ENCODE measurements at regions not wholly inside any gene's neighbourhood (a gene's known extent, or its start where the extent isn't known, plus 50 kb on each side); places are given as distances from the start of the nearest gene placed in this dataset.

GRCh38 chr4:184921456-184921855 is 95.7 kb upstream of the ACSL1 start:
- no peak for DNase-seq (ENCODE audit: low spot score)
- Mint-ChIP-seq H3K9me3 (no peaks in the 10 kb centered on the region), H3K4me1 (ENCODE audit: low read depth) (peaks cover 5% of the 10 kb centered on the region), H3K36me3 (ENCODE audit: low read depth) (no peaks in the 10 kb centered on the region), H3K27ac (no peak overlapping the region), H3K4me3 (no peak overlapping the region), H3K27me3 (ENCODE audit: insufficient read depth) (peaks cover 5% of the 10 kb centered on the region)
- intact Hi-C loops (cut with micrococcal nuclease), result no loop called here

GRCh38 chr4:184922301-184922700 is 96.0 kb upstream of the HELT start:
- intact Hi-C loops (cut with micrococcal nuclease), result no loop called here
- H3K4me3 Mint-ChIP-seq, result no peak overlapping the region
- H3K9me3 Mint-ChIP-seq, result peaks cover 4% of the 10 kb centered on the region
- peaks cover 5% of the 10 kb centered on the region for H3K27me3 Mint-ChIP-seq (ENCODE audit: insufficient read depth)
- no peaks in the 10 kb centered on the region for H3K36me3 Mint-ChIP-seq (ENCODE audit: low read depth)
- peaks cover 5% of the 10 kb centered on the region for H3K4me1 Mint-ChIP-seq (ENCODE audit: low read depth)
- H3K27ac Mint-ChIP-seq, result no peak overlapping the region
- no peak for DNase-seq (ENCODE audit: low spot score)

DNA sequence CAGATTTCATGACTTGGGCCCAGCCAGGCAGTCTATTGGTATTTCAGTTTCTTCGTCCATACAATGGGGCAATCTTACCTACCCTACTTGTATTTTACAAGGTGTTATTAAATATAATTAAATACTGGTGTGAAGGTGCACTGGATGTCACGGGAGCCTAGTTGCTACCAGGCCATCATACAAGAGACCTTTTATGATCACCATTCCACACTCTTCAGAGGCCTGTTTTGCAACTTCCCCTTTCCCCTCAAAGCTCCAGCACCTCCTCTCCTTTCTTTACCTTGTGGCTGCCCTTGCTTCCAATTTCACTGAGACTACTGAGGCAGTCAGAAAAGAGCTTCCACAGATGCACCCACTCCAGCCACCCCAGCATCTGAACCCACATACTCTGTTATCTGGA is 93.8 kb upstream of the HELT start:
- H3K36me3 Mint-ChIP-seq (ENCODE audit: low read depth), result no peaks in the 10 kb centered on the region
- no peak overlapping the region for H3K4me3 Mint-ChIP-seq
- no peak overlapping the region for H3K27ac Mint-ChIP-seq
- H3K27me3 Mint-ChIP-seq (ENCODE audit: insufficient read depth), result peaks cover 5% of the 10 kb centered on the region
- DNase-seq (ENCODE audit: low spot score), result no peak
- intact Hi-C loops (cut with micrococcal nuclease), result no loop called here
- H3K9me3 Mint-ChIP-seq, result peaks cover 16% of the 10 kb centered on the region
- H3K4me1 Mint-ChIP-seq (ENCODE audit: low read depth), result peaks cover 5% of the 10 kb centered on the region

GRCh38 chr4:184929476-184929875 is 88.8 kb upstream of the HELT start:
- intact Hi-C loops (cut with micrococcal nuclease), result no loop called here
- peaks cover 9% of the 10 kb centered on the region for H3K27me3 Mint-ChIP-seq (ENCODE audit: insufficient read depth)
- peaks cover under 1% of the 10 kb centered on the region for H3K36me3 Mint-ChIP-seq (ENCODE audit: low read depth)
- peaks cover 20% of the 10 kb centered on the region for H3K4me1 Mint-ChIP-seq (ENCODE audit: low read depth)
- peaks cover 16% of the 10 kb centered on the region for H3K9me3 Mint-ChIP-seq
- no peak overlapping the region for H3K27ac Mint-ChIP-seq
- no peak for DNase-seq (ENCODE audit: low spot score)
- H3K4me3 Mint-ChIP-seq, result no peak overlapping the region

DNA sequence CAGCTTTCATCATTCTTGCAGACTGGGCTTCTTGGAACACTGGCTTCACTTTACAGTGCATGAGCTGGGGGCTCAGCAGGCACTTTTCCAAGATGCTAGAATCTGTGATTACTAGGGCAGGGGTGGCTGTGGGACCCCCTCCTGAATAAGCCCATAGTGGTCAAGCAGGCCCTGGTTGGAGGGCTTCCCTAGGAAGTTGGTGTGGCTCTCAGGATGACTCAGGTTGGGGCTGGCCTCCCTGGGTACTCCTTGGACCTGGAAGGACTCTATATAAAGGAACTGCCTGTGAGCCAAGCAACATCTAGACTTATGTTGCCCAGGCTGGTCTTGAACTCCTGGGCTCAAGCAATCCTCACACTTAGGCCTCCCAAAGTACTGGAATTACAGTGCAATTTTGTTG is 88.3 kb upstream of the HELT start:
- peaks cover 2% of the 10 kb centered on the region for H3K36me3 Mint-ChIP-seq (ENCODE audit: low read depth)

GRCh38 chr4:184932343-184932742 is 85.9 kb upstream of the HELT start:
- H3K4me1 Mint-ChIP-seq (ENCODE audit: low read depth), result peaks cover 21% of the 10 kb centered on the region
- H3K36me3 Mint-ChIP-seq (ENCODE audit: low read depth), result peaks cover 2% of the 10 kb centered on the region
- H3K27me3 Mint-ChIP-seq (ENCODE audit: insufficient read depth), result peaks cover 22% of the 10 kb centered on the region

More for the DNA sequence above, 88.3 kb upstream of the HELT start:
- Mint-ChIP-seq H3K4me1 (ENCODE audit: low read depth) (peaks cover 21% of the 10 kb centered on the region), H3K27me3 (ENCODE audit: insufficient read depth) (peaks cover 10% of the 10 kb centered on the region), H3K9me3 (peaks cover 16% of the 10 kb centered on the region), H3K27ac (no peak overlapping the region), H3K4me3 (no peak overlapping the region)
- intact Hi-C loops (cut with micrococcal nuclease), result loop anchor here (5.0 kb wide), 1 partner anchor 68 kb away; no protein-coding TSS in a partner anchor
- DNase-seq (ENCODE audit: low spot score), result no peak

GRCh38 chr4:184933311-184933710 is 85.0 kb upstream of the HELT start:
- H3K4me3 Mint-ChIP-seq, result no peak overlapping the region
- H3K4me1 Mint-ChIP-seq (ENCODE audit: low read depth), result peaks cover 21% of the 10 kb centered on the region
- H3K36me3 Mint-ChIP-seq (ENCODE audit: low read depth), result peaks cover 2% of the 10 kb centered on the region
- H3K27me3 Mint-ChIP-seq (ENCODE audit: insufficient read depth), result peaks cover 26% of the 10 kb centered on the region
- peaks cover 6% of the 10 kb centered on the region for H3K9me3 Mint-ChIP-seq
- intact Hi-C loops (cut with micrococcal nuclease), result loop anchor here (5.0 kb wide), 1 partner anchor 71 kb away; no protein-coding TSS in a partner anchor
- DNase-seq (ENCODE audit: low spot score), result no peak
- H3K27ac Mint-ChIP-seq, result no peak overlapping the region

More at GRCh38 chr4:184932343-184932742, 85.9 kb upstream of the HELT start:
- DNase-seq (ENCODE audit: low spot score), result peak; percentile 22
- Mint-ChIP-seq H3K9me3 (peaks cover 11% of the 10 kb centered on the region), H3K27ac (no peak overlapping the region), H3K4me3 (no peak overlapping the region)
- intact Hi-C loops (cut with micrococcal nuclease), result loop anchor here (5.0 kb wide), 1 partner anchor 70 kb away; no protein-coding TSS in a partner anchor

DNA sequence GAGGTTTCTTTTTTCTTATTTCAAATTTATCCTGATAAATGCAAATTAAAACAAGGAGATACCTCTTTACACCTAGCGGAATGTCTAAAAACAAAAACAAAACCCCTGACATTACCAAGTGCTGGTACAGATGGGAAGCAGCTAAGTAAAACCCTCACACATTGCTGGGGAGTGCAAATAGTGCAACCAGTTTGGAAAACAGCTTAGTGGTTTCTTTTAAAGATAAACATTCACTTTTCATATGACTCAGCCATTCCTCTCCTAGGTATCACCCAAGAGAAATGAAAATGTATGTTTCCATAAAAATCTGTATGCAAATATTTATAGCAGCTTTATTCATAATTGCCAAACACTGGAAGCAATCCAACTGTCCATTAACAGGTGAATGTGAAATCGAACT is 84.1 kb upstream of the HELT start:
- no peak for DNase-seq (ENCODE audit: low spot score)
- no peak overlapping the region for H3K27ac Mint-ChIP-seq
- no peaks in the 10 kb centered on the region for H3K9me3 Mint-ChIP-seq
- peaks cover 2% of the 10 kb centered on the region for H3K36me3 Mint-ChIP-seq (ENCODE audit: low read depth)
- peaks cover 29% of the 10 kb centered on the region for H3K27me3 Mint-ChIP-seq (ENCODE audit: insufficient read depth)
- H3K4me1 Mint-ChIP-seq (ENCODE audit: low read depth), result peaks cover 21% of the 10 kb centered on the region
- H3K4me3 Mint-ChIP-seq, result no peak overlapping the region
- intact Hi-C loops (cut with micrococcal nuclease), result loop anchor here (5.0 kb wide), 1 partner anchor 72 kb away; no protein-coding TSS in a partner anchor

GRCh38 chr4:184934961-184935360 is 83.3 kb upstream of the HELT start:
- Mint-ChIP-seq H3K9me3 (no peaks in the 10 kb centered on the region), H3K36me3 (ENCODE audit: low read depth) (peaks cover 2% of the 10 kb centered on the region), H3K27ac (no peak overlapping the region), H3K27me3 (ENCODE audit: insufficient read depth) (peaks cover 30% of the 10 kb centered on the region), H3K4me1 (ENCODE audit: low read depth) (peaks cover 21% of the 10 kb centered on the region), H3K4me3 (no peak overlapping the region)
- intact Hi-C loops (cut with micrococcal nuclease), result loop anchor here (5.0 kb wide), 1 partner anchor 73 kb away; no protein-coding TSS in a partner anchor
- no peak for DNase-seq (ENCODE audit: low spot score)

- H3K4me3 Mint-ChIP-seq, result no peak overlapping the region
- H3K9me3 Mint-ChIP-seq, result no peaks in the 10 kb centered on the region
- DNase-seq (ENCODE audit: low spot score), result no peak
- H3K27me3 Mint-ChIP-seq (ENCODE audit: insufficient read depth), result peaks cover 32% of the 10 kb centered on the region
- intact Hi-C loops (cut with micrococcal nuclease), result no loop called here
- no peak overlapping the region for H3K27ac Mint-ChIP-seq
- peaks cover 2% of the 10 kb centered on the region for H3K36me3 Mint-ChIP-seq (ENCODE audit: low read depth)
- peaks cover 21% of the 10 kb centered on the region for H3K4me1 Mint-ChIP-seq (ENCODE audit: low read depth)
These were observed 82.2 kb upstream of the HELT start for GRCh38 chr4:184936071-184936470.

DNA sequence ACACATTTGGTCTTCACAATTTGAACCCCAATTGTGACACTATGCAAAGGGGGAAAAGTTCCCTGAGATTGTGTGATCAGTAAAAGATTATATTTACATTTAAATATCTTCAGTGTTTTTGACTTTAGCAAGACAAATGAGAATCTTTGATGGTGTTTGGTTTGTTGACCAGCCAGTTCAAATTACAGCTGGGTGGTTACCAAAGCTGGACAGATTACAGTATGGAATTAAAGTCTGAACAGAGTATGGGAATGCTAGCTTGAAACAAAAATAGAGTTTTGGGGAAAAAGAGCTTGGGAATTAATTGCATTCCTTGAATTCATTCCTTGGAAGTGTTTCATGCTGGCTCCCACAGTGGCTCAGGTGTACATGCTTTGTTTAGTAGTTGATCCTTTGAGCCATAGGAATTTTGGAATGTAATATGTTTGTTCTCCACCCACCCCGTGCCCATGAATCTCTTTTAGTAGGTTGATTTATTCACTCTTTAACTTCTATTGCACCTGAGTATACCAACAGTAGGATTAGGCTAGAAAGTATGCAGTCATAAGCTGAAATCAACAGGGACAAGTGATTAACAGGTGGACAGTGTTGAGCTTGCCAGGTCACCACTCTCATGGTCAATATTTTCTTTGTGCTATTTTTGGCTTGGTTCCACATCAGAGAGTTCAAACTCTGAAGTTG is 81.1 kb upstream of the HELT start:
- H3K36me3 Mint-ChIP-seq (ENCODE audit: low read depth), result peaks cover 2% of the 10 kb centered on the region
- H3K27ac Mint-ChIP-seq, result no peak overlapping the region
- intact Hi-C loops (cut with micrococcal nuclease), result no loop called here
- DNase-seq (ENCODE audit: low spot score), result no peak
- no peak overlapping the region for H3K4me3 Mint-ChIP-seq
- H3K9me3 Mint-ChIP-seq, result no peaks in the 10 kb centered on the region
- peaks cover 27% of the 10 kb centered on the region for H3K27me3 Mint-ChIP-seq (ENCODE audit: insufficient read depth)
- H3K4me1 Mint-ChIP-seq (ENCODE audit: low read depth), result peaks cover 20% of the 10 kb centered on the region

DNA sequence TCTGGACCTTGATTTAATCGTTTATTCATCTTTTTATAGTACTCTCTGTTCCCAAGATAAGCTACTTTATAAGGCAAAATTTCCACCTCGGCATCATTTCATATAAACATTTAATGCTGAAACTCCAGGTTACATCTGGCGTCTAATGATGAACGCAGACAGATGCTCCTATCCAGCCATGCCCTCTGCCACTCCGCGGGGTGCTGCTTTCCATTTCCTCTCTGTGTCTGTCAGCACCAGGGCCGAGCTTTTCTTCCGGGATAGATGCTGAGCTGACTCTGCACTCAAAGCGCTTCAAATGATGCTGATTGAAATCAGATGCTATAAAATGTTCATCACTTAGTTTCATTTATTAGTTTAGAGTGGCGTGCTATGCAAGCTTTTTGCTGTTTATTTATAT is 80.5 kb upstream of the HELT start:
- no peaks in the 10 kb centered on the region for H3K9me3 Mint-ChIP-seq
- H3K27ac Mint-ChIP-seq, result no peak overlapping the region
- no peak overlapping the region for H3K4me3 Mint-ChIP-seq
- H3K36me3 Mint-ChIP-seq (ENCODE audit: low read depth), result peaks cover 2% of the 10 kb centered on the region
- H3K27me3 Mint-ChIP-seq (ENCODE audit: insufficient read depth), result peaks cover 31% of the 10 kb centered on the region
- intact Hi-C loops (cut with micrococcal nuclease), result no loop called here
- peaks cover 14% of the 10 kb centered on the region for H3K4me1 Mint-ChIP-seq (ENCODE audit: low read depth)
- DNase-seq (ENCODE audit: low spot score), result no peak

DNA sequence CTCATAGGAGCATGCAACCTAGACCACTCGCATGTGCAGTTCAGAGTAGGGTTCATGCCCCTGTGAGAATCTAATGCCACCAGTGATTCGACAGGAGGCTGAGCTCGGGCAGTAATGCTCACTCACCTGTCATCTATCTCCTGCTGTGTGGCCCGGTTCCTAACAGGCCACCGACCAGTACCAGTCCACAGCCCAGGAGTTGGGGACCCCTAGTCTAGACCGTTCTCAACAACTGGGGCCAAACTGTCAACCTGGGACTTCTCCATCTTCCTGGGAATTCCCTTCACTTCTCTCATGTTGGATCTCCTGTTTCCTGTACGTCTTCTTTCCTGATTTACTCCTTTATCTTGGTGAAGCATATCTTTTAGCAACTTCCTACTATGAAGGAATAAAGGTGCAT is 79.4 kb upstream of the HELT start:
- Mint-ChIP-seq H3K36me3 (ENCODE audit: low read depth) (peaks cover 2% of the 10 kb centered on the region), H3K27ac (no peak overlapping the region), H3K4me3 (no peak overlapping the region), H3K27me3 (ENCODE audit: insufficient read depth) (peaks cover 33% of the 10 kb centered on the region), H3K9me3 (no peaks in the 10 kb centered on the region), H3K4me1 (ENCODE audit: low read depth) (peaks cover 11% of the 10 kb centered on the region)
- no peak for DNase-seq (ENCODE audit: low spot score)
- intact Hi-C loops (cut with micrococcal nuclease), result no loop called here
